ENCODE measurements at regions not wholly inside any gene's neighbourhood (a gene's known extent, or its start where the extent isn't known, plus 50 kb on each side); places are given as distances from the start of the nearest gene placed in this dataset.

DNA sequence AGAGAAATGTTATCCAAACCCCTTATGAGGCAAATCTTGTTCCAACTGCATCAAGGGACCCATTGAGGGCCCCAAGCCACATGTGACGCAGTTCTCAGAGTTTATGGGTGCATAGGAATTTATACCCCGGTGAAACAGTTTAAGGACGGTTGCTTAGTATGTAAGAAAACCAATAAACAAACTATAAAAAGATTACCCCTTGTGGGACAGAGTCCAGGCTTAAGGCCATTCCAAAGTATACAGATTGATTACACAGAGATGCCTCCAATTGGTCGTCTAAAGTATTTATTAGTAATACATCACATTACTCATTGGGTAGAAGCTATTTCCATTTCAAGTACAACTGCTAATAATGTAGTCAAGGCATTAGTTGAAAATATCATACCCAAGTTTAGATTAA, 885.0 kb upstream of the MDGA2 start:
- no peaks in the 10 kb centered on the region for H4K20me1 ChIP-seq (ENCODE audit: control insufficient read depth, insufficient read depth, low read length, poor library complexity, severe bottlenecking)
- H3K4me3 ChIP-seq (ENCODE audit: control extremely low read depth in 1 of 5, extremely low read depth in 1 of 5, insufficient read depth in 1 of 5, low read depth in 2 of 5, low read length in 4 of 5) = no peak overlapping the region
- H3K27ac ChIP-seq (ENCODE audit: low read length in 2 of 2) = no peak overlapping the region
- Mint-ChIP-seq H3K27ac (no peak overlapping the region), H3K4me3 (no peak overlapping the region), H3K4me1 (no peaks in the 10 kb centered on the region), H3K9me3 (ENCODE audit: insufficient read depth) (peaks cover 3% of the 10 kb centered on the region), H3K27me3 (no peaks in the 10 kb centered on the region)
- no peak overlapping the region for H2AFZ ChIP-seq (ENCODE audit: insufficient read depth, low read depth, low read length, poor library complexity, severe bottlenecking)
- ATAC-seq (ENCODE audit: low read depth) (no peak), DNase-seq (no peak)
- H3K79me2 ChIP-seq (ENCODE audit: control insufficient read depth, insufficient read depth, low read length) = no peaks in the 10 kb centered on the region
- no peak overlapping the region for H3K9ac ChIP-seq (ENCODE audit: low read length)
- intact Hi-C loops (cut with micrococcal nuclease) = no loop called here
- H3K4me2 ChIP-seq (replicated peaks; ENCODE audit: low read depth, low read length, poor library complexity, severe bottlenecking) = no peak overlapping the region
- no peaks in the 10 kb centered on the region for H3K9me3 ChIP-seq (ENCODE audit: control extremely low read depth in 1 of 3, control insufficient read depth in 2 of 3, insufficient read depth in 1 of 3, low read length in 2 of 3)
- TF ChIP-seq, protein P1, sequence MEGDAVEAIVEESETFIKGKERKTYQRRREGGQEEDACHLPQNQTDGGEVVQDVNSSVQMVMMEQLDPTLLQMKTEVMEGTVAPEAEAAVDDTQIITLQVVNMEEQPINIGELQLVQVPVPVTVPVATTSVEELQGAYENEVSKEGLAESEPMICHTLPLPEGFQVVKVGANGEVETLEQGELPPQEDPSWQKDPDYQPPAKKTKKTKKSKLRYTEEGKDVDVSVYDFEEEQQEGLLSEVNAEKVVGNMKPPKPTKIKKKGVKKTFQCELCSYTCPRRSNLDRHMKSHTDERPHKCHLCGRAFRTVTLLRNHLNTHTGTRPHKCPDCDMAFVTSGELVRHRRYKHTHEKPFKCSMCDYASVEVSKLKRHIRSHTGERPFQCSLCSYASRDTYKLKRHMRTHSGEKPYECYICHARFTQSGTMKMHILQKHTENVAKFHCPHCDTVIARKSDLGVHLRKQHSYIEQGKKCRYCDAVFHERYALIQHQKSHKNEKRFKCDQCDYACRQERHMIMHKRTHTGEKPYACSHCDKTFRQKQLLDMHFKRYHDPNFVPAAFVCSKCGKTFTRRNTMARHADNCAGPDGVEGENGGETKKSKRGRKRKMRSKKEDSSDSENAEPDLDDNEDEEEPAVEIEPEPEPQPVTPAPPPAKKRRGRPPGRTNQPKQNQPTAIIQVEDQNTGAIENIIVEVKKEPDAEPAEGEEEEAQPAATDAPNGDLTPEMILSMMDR (IDR thresholded peaks at IDR 0.05) = no peak
- TF ChIP-seq EZH2 (IDR thresholded peaks at IDR 0.05; ENCODE audit: borderline replicate concordance, insufficient read depth, low read depth, low read length, poor library complexity, severe bottlenecking) = no peak
- no peaks in the 10 kb centered on the region for H3K27me3 ChIP-seq (replicated peaks in 1 of 4; ENCODE audit: control extremely low read depth in 1 of 4, control insufficient read depth in 3 of 4, insufficient read depth in 4 of 4, low read length in 3 of 4)
- H3K4me1 ChIP-seq (ENCODE audit: control insufficient read depth in 2 of 2, insufficient read depth in 2 of 2, low read length in 2 of 2) = no peaks in the 10 kb centered on the region
- no CpG with 5 or more reads among the region's 4 CpGs for WGBS (ENCODE audit: insufficient coverage)
- H3K36me3 ChIP-seq (replicated peaks in 1 of 2; ENCODE audit: control extremely low read depth in 1 of 2, control insufficient read depth in 1 of 2, extremely low read depth in 1 of 2, insufficient read depth in 2 of 2, low read length in 1 of 2) = no peaks in the 10 kb centered on the region
- POLR2A ChIA-PET = no interaction called here
- CTCF ChIA-PET = no interaction called here

DNA sequence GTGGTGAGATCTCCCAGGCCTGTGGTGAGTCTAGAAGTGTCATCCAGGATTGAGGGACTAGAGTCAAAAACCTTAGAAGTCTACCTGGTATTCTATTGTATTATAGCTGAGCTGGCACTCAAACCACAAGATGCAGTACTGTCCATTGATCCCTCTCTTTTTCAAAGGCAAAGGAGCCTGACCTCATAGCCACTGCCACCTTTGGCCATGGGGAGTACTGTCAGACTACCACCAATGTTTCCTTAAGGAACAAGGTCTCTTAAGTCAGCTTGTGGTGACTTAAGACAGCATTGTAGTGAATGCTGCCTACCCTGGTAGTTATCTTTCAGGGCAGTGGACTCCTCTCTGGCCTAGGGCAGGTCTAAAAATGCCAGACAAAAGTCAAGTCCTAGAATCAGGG, 878.0 kb upstream of the MDGA2 start:
- Histone ChIP-seq H3K4me3 (ENCODE audit: control extremely low read depth in 1 of 5, extremely low read depth in 1 of 5, insufficient read depth in 1 of 5, low read depth in 2 of 5, low read length in 4 of 5) (no peak overlapping the region), H3K9me3 (ENCODE audit: control extremely low read depth in 1 of 3, control insufficient read depth in 2 of 3, insufficient read depth in 1 of 3, low read length in 2 of 3) (no peaks in the 10 kb centered on the region), H3K27me3 (replicated peaks in 1 of 4; ENCODE audit: control extremely low read depth in 1 of 4, control insufficient read depth in 3 of 4, insufficient read depth in 4 of 4, low read length in 3 of 4) (no peaks in the 10 kb centered on the region), H3K27ac (ENCODE audit: low read length in 2 of 2) (no peak overlapping the region), H4K20me1 (ENCODE audit: control insufficient read depth, insufficient read depth, low read length, poor library complexity, severe bottlenecking) (no peaks in the 10 kb centered on the region), H3K4me2 (replicated peaks; ENCODE audit: low read depth, low read length, poor library complexity, severe bottlenecking) (no peak overlapping the region), H2AFZ (ENCODE audit: insufficient read depth, low read depth, low read length, poor library complexity, severe bottlenecking) (no peak overlapping the region), H3K4me1 (ENCODE audit: control insufficient read depth in 2 of 2, insufficient read depth in 2 of 2, low read length in 2 of 2) (no peaks in the 10 kb centered on the region), H3K9ac (ENCODE audit: low read length) (no peak overlapping the region), H3K36me3 (replicated peaks in 1 of 2; ENCODE audit: control extremely low read depth in 1 of 2, control insufficient read depth in 1 of 2, extremely low read depth in 1 of 2, insufficient read depth in 2 of 2, low read length in 1 of 2) (no peaks in the 10 kb centered on the region), H3K79me2 (ENCODE audit: control insufficient read depth, insufficient read depth, low read length) (no peaks in the 10 kb centered on the region)
- ATAC-seq (ENCODE audit: low read depth) = no peak
- no peaks in the 10 kb centered on the region for H3K9me3 Mint-ChIP-seq (ENCODE audit: insufficient read depth)
- intact Hi-C loops (cut with micrococcal nuclease) = no loop called here
- no peak overlapping the region for H3K27ac Mint-ChIP-seq
- H3K27me3 Mint-ChIP-seq = no peaks in the 10 kb centered on the region
- ChIA-PET CTCF (no interaction called here), POLR2A (no interaction called here)
- H3K4me3 Mint-ChIP-seq = no peak overlapping the region
- no peaks in the 10 kb centered on the region for H3K4me1 Mint-ChIP-seq
- TF ChIP-seq EZH2 (IDR thresholded peaks at IDR 0.05; ENCODE audit: borderline replicate concordance, insufficient read depth, low read depth, low read length, poor library complexity, severe bottlenecking) = no peak
- TF ChIP-seq, protein P1 (IDR thresholded peaks at IDR 0.05) = no peak
- no peak for DNase-seq
